AML-193 (cell line): ENCODE measurements at regions not wholly inside any gene's neighbourhood (a gene's known extent, or its start where the extent isn't known, plus 50 kb on each side); places are given as distances from the start of the nearest gene placed in this dataset.
"Not testable (repeated sequence)": the region's sequence is repeated elsewhere in the genome, so short reads cannot be mapped to it uniquely, and the experiment has no call there.

Experiments
- DNase-seq, 2 experiments: peaks; one replicate each; lab custom pipeline; 2025; lab: John Stamatoyannopoulos, UW

DNA sequence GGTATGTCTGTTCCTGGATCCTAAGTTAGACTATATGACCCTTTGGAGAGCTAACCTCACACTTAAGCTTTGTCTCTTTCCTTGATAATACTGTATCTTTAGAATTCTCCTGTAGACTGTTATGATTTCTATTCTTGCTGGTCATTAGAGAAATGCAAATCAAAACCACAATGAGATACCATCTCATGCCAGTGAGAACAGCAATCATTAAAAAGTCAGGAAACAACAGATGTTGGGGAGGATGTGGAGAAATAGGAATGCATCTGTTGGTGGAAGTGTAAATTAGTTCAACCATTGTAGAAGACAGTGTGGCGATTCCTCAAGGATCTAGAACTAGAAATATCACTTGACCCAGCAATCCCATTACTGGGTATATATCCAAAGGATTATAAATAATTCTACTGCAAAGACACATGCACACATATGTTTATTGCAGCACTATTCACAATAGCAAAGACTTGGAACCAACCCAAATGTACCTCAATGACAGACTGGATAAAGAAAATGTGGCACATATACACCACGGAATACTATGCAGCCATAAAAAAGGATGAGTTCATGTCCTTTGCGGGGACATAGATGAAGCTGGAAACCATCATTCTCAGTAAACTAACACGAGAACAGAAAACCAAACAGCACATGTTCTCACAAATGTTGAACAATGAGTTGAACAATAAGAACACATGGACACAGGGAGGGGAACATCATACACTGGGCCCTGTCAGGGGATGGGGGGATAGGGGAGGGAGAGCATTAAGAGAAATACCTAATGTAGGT, 867.8 kb upstream of the ADGRB3 start:
- not testable (repeated sequence) for DNase-seq

DNA sequence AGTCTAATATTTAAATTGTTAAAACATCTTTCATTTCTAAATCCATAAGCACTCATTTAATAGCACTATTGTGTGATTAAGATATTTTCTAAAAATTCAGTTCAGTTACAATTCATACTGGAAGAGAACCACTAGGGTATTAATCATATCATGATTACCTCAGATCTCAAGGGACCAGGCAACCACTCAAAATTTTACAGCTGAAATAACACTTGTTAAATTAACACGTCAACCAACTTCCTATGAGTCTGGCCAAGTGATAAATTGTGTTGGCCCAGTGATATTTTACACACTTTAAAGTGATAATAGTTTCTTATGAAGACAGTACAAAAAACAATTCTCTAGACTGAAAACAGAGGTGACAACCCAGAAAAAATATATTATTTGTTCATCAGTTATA, 869.0 kb upstream of the ADGRB3 start:
- no peak for DNase-seq

DNA sequence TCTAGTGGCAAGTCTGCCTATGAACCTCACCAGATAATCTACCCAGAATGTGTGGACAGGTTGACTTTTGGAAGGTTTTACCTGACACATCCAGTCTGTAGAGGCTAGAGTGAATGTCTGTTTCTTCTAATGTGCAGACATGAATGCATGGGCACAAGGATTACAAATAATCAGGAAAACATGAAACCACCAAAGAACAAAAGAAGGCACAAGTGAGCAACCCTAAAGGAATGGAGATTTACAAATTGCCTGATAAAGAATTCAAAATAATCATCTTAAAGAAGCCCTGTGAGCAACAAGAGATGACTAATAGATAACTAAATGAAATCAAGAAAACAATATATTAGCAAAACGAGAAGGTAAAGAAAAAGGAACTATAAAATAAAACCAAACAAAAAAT, 876.1 kb upstream of the ADGRB3 start:
- no peak for DNase-seq

DNA sequence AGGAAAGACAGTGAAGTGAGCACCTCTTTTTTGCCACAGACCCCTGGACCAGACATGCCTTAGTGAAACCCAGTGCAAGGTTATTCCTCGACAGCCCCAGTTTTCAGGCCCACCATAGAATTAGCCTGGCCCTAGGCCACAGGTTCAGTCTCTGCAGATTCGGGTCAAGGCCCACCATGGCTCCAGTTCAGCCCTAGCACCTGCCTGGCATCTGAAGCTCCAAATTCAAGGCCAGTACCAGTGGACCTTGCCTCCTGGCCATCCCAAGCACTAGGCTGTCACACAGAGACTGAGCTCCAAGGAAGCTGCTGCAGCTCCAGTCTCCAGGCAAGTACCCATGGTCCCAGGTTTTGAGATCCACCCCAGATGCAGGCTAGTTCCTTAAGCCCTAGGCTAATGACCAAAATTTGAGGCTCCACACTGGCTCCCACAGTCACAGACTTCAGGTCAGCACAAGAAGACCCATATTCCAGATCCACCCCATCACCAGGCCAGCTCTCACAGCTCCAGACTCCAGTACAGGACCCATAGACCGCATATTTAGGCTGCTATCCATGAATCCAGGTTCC, 877.5 kb upstream of the ADGRB3 start:
- DNase-seq: no peak

DNA sequence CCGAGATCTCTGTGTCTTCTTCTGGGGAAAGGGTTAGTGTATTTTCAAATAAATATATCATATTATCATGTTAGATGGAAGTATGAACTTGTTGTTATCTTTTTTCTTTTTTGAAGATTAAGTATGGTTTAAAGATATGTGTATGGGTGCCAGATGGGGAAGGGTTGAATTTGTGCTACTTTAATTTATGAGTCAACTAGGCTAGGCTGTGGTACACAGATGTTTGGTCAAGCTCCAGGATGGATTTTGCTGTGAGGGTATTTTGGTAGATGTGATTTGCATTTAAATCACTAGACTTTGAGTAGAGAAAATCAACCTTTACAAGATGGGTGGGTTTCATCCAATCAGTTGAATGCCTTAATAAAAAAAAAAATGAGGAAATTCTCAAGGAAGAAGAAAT, 886.6 kb upstream of the ADGRB3 start:
- DNase-seq: no peak

DNA sequence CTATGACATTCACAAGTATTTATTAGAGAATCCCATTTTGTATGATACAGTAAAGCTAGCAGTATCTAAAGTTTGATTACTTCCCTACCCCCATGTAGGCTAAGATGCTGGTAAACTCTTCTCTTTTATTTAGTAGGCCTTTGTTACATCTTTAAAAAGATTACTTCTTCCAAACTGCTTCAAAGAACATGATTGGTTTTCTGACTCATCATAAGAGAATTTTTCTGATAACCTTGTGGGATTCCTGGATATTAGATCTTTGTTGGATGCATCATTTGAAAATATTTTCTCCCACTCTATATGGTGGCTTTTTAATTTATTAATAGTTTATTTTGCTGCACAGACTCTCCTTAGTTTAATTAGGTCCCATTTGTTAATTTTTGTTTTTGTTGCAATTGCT, 898.3 kb upstream of the ADGRB3 start:
- DNase-seq: no peak

DNA sequence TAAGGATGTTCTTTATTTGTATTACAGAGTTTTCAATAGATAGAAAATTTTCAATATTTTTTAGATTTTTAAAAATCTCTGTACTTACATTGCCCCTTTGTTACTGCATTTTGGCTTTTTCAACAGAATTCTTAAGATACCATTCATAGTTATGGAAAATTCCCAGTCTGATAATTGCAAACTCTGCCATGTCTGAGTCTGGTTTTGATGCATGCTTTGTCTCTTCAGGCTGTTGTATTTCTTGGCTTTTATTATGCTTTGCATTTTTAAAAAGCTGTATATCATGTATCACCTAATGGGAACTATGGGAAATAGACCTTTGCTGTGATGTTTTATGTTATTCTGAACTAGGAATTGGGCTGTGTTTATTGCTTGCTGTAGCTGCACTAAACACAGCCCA, 898.9 kb upstream of the ADGRB3 start:
- no peak for DNase-seq

DNA sequence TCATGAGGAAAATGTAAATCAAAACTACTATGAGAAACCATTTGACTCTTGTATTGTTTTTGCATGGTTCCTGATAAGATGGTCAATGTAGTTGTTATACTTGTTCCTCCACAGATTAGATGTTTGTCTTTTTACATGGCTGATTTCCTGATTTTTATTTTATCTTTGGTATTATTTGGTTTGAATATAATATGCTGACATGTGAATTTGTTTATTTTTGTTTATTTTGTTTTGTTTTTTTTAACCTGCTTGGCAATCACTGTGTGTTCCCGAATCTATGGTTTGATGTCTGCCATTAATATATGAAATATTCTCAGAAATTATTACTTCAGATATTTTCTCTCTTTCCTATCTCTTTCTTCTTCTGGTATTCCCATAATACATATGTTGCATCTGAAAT, 899.5 kb upstream of the ADGRB3 start:
- DNase-seq: no peak

DNA sequence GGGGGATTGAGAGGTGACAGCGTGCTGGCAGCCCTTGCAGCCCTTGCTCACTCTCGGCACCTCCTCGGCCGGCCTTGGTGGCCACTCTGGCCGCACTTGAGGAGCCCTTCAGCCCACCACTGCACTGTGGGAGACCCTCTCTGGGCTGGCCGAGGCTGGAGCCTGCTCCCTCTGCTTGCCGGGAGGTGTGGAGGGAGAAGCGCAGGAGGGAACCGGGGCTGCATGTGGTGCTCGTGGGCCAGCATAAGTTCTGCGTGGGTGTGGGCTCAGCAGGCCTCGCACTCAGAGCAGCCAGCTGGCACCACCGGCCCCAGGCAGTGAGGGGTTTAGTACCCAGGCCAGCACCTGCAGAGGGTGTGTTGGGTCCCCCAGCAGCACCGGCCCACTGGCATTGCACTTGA, 912.2 kb upstream of the ADGRB3 start:
- no peak for DNase-seq

DNA sequence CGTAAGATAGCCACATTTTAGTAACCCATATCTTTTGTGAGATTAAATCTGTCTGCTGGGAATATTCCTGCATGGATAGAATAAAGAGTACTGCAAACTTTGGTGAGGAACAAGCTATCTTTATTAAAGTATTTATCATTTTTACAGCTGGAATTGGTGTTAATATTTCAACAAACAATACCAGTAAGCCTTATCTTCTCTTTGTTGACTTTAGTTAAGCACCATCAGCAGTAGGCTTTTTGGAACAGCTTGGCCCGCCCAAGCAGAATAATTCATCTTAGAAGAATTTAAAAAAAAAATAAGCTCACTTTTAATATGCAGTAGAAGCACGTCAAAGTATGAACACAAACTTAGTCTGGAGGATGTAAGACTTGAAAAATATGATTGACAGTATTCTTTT, 917.8 kb upstream of the ADGRB3 start:
- DNase-seq: no peak

DNA sequence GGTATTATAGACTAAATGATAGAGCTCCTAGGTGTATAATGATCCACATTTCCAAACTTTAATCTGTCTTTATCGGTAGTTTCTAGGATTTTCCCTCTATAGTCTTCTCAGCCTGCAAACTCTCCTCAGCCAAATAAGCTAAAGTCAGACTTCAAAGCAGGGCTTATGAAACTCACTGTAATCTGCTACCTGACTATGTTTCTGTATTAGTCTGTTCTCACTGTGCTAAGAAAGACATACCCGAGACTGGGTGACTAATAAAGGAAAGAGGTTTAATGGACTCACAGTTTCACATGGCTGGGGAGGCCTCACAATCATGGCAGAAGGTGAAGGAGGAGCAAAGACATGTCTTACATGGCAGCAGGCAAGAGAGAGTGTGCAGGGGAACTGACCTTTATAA, 928.7 kb upstream of the ADGRB3 start:
- no peak for DNase-seq

DNA sequence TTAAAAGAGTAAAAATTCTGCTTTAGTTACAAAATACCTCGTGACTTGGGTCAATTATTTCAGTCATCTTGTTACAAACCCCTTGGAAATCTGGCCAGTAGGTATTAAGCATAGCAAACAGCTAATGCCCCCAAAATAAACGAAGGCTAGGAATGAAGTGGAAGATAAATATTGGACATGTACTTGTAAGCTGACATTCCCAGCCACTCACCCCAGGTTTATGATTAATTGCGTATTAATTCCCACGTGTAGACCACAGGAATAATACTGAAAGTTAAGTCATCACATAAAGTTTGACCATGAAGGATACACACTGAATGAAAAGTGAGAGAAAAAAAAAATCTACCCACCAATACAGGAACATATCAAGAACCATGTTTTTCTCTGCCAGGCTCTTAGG, 936.5 kb upstream of the ADGRB3 start:
- no peak for DNase-seq

DNA sequence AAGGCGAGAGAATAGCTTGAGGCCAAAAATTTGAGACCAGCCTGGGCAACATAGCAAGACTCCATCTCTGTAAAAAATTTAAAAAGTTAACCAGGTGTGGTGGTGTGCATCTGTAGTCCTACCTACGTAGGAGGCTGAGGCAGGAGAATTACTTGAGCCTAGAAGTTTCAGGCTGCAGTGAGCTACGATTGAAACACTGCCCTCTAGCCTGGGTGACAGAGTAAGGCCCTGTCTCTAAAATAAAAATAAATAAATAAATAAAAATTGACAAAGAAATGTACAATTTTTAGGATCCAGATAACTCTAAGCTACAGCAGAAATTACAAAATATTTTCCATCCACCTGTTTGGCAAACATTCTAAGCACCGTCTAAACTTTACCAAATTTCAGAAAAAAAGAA, 941.0 kb upstream of the ADGRB3 start:
- no peak for DNase-seq

DNA sequence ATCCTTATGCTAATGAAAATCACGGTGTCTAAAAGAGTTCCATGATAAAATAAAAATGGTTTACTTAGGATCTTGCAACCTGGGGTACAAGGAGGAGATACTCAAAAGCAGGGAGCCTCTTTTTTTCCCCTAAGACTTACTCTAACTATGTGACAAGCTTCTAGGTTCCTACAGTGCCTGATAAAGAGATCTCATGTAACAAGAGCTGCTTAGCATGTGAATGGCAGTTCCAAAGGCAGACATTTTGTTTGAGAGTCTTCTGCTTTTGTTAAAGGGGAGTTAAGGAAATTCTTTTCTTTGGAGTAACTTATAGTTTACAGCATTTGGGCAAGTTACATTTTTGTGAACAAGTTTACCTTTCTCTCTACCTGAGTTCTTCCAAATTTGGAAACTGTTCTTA, 945.8 kb upstream of the ADGRB3 start:
- DNase-seq: no peak

DNA sequence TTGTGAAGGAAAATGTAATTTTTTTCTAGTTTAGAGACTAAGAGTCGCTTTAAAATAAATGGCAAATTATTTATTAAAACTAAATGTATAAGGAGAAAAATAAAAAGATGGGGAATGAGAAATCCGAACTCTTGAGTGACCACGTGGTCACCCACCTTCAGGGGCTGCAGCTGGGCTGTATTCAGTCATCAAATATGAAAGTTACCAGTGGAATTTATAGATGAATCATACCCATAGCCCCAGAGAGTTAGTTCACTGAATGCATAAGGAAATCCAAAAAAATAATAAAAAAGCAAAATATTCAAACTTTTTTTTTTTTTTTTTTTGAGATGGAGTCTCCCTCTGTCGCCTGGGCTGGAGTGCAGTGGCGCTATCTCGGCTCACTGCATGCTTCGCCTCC, 947.7 kb upstream of the ADGRB3 start:
- no peak for DNase-seq

DNA sequence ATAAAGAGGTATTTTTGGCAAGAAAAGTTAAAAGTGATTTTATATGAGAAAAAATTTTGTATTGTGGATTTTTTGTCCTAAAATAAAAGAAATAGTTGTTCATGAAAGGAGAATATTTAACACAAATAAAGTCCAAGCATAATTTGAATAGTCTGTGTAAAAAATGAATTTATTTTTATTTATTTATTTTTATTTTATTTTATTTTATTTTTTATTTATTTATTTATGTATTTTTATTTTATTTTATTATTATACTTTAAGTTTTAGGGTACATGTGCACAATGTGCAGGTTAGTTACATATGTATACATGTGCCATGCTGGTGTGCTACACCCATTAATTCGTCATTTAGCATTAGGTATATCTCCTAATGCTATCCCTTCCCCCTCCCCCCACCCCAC, 948.9 kb upstream of the ADGRB3 start:
- DNase-seq: not testable (repeated sequence)

DNA sequence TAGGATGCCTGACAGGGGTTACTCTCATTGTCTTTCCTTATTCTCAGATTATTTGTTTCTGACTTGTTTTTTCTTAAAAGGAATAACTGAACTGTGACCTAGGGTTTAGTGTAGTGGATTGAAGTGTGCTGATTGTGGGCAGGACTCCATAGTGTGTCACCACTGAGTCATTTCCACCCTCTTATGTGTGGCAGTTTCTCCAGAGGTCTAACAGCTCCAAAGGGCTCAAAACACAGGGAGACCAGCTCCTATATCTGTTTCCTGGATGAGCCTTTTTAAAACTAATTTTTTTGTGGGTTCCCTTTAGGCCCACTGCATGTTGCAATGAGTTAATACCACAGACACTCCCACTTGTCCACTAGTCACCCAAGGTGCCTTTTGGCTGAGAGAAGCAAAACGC, 951.1 kb upstream of the ADGRB3 start:
- peak; percentile 18 to 26 for DNase-seq

DNA sequence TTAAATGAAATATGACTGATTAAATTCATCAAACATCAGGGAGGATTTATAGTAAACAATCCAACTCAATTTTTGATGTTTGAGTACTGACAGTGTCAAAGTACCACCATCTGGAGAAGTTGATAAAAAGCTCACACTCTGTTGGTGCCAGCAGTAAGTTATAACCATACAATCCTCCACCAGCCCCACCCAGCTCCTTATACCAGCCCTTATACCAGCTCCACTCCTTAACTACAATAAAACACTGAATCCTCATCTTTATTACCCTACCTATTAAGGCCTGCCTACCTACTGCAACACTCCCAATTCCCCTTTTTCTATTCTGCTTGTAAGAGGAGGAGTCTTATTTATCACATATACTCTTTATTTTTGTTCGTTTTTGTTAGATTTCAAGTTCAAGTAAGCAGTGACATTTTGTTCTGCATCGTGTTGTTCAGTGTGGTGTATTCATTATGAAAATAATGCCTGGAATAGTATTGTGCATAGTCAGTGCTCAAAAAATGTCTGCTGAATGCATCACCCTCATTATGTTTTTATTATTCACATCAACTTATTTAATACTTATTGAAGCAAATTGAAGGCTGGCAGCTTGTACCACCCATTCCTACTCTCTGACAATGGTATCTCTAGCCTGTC, 954.7 kb upstream of the ADGRB3 start:
- no peak for DNase-seq

DNA sequence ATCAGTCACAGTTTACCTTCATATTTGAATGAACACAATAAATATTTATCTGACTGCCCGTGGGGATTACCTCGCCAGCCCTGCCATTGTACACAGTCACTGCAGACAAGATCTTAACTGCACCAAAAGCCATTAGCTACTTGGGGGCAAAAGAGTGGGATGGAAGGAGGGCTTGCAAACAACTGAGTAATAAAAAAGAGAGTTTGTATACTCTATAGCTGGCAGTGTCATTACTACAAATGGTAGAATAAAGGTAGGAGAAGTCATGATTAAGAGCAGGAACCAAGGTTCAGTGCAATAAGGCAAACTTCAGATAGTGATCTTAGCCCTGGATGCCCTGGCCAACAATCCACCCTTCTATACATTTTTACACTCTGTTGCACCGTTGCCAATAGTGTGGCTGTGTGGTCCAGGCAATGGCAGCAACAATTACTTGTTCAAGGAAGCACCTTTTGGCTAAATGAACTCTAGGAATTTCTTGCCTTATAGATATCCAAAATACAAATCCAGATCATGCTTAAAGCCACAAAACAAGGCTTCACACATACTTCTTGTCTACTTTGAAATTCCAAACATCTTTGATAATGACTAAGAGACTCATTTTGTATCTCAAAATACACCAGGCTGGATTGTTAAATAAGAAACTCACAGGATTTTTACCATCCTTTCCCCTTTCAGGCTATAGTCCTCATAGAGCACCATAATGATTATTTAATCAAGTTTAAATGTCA, 955.4 kb upstream of the ADGRB3 start:
- no peak for DNase-seq

DNA sequence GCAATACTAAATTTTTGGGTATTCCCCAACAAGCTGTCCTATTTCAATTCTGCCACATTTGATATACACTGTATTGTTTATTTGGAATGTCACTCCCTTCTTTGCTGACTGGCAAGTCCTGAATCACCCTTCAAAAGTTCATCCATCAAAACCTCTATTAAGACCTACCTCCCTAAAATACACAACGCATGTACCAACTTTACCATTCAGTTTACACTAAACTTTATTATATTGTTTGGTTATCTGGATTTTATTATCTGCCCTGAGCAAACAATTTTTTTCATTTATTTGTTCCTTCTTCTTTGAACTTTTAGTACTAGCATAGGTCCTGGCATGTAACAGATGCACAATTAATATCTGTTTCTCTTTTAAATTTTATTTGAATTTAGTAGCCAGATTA, 958.2 kb upstream of the ADGRB3 start:
- DNase-seq: no peak

DNA sequence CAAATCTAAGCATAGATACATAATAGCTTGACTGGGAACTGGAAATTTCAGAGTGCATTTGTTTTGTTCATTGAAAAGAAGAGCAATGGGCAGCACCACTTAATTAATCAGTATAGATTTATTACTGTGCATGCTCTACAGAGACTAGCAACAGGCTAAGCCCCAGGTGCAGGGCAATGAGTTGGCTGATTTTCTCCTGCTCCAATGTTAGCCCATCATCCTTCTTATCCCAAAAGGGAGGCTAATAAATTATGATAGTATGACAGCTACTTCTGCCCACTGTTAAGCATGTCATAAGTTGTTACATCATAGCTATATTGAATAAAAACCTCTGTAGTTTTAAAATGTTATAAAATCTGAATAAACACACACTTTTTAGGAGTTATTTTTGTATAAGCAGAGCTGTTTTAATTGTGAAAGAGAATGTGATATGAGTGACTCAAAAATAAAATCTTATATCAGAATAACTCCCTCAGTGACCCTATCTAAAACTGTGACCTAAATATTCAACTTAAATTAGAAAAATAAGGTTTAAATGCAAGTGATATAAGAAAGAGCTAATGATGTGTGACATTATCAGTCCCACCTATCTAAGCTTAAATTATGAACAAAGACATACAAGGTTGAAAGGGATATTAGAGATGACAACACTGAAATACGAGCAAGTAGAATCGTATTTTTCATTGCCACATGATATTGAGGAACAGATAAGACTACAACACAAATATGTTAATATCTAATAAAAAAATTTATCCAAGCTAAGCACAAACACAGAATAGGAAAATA, 967.3 kb upstream of the ADGRB3 start:
- DNase-seq: no peak
